T47D (cell line): ENCODE measurements at regions not wholly inside any gene's neighbourhood (a gene's known extent, or its start where the extent isn't known, plus 50 kb on each side); places are given as distances from the start of the nearest gene placed in this dataset.

Experiments
- DNase-seq, 2 experiments: peaks; one replicate each; pipeline versions ENCODE4 v3.0.0 to v3.0.0-alpha.2; 2011 to 2012; ENCODE audit warnings: low read depth in 1 of 2, low spot score in 1 of 2
- JUND ChIP-seq: IDR thresholded peaks from 2 replicates; pipeline ENCODE4 v1.6.1; 2012; ENCODE audit warnings: low read depth
- in situ Hi-C: cut with HindIII; loops from 2 replicates; pipeline ENCODE4 v1.10.0; 2016; ENCODE audit warnings: low sequenced_read_pairs, low pct_unique_long_range_greater_than_20kb

GRCh38 chr6:41404182-41404845 is 68.9 kb downstream of the NCR2 start:
- in situ Hi-C loops, result no loop called here
- no peak for TF ChIP-seq JUND
- no peak for DNase-seq

GRCh38 chr6:41405941-41406727 is 70.7 kb downstream of the NCR2 start:
- in situ Hi-C loops, result no loop called here
- DNase-seq, result no peak
- TF ChIP-seq JUND, result no peak

GRCh38 chr6:41406728-41407489 is 71.5 kb downstream of the NCR2 start:
- no peak for DNase-seq
- no peak for TF ChIP-seq JUND
- in situ Hi-C loops, result no loop called here

GRCh38 chr6:41408576-41408975 is 73.2 kb downstream of the NCR2 start:
- no peak for DNase-seq
- no peak for TF ChIP-seq JUND
- in situ Hi-C loops, result no loop called here

GRCh38 chr6:41408982-41409381 is 73.6 kb downstream of the NCR2 start:
- no peak for TF ChIP-seq JUND
- in situ Hi-C loops, result no loop called here
- no peak for DNase-seq

GRCh38 chr6:41409489-41409888 is 74.1 kb downstream of the NCR2 start:
- in situ Hi-C loops, result no loop called here
- no peak for TF ChIP-seq JUND

GRCh38 chr6:41411961-41412360 is 76.6 kb downstream of the NCR2 start:
- in situ Hi-C loops, result no loop called here
- no peak for DNase-seq
- no peak for TF ChIP-seq JUND

More at GRCh38 chr6:41409489-41409888, 74.1 kb downstream of the NCR2 start:
- no peak for DNase-seq

- DNase-seq, result no peak
- in situ Hi-C loops, result no loop called here
- TF ChIP-seq JUND, result no peak
These were observed 77.8 kb downstream of the NCR2 start for GRCh38 chr6:41413250-41413649.

- no peak for TF ChIP-seq JUND
- no peak for DNase-seq
- in situ Hi-C loops, result no loop called here
These were observed 81.1 kb downstream of the NCR2 start for GRCh38 chr6:41416501-41416837.

- DNase-seq, result no peak
- no peak for TF ChIP-seq JUND
- in situ Hi-C loops, result no loop called here
These were observed 83.3 kb downstream of the NCR2 start for GRCh38 chr6:41418741-41419140.

- in situ Hi-C loops, result no loop called here
- no peak for TF ChIP-seq JUND
- no peak for DNase-seq
These were observed 84.0 kb downstream of the NCR2 start for GRCh38 chr6:41419385-41419784.

GRCh38 chr6:41420186-41420585 is 84.8 kb downstream of the NCR2 start:
- DNase-seq, result no peak
- in situ Hi-C loops, result no loop called here
- no peak for TF ChIP-seq JUND

- no peak for DNase-seq
- TF ChIP-seq JUND, result no peak
- in situ Hi-C loops, result no loop called here
These were observed 86.8 kb downstream of the NCR2 start for GRCh38 chr6:41422161-41422560.
